HepG2 (cell line): ENCODE measurements at regions not wholly inside any gene's neighbourhood (a gene's known extent, or its start where the extent isn't known, plus 50 kb on each side); places are given as distances from the start of the nearest gene placed in this dataset.

ENCODE experiments used
- ATAC-seq: fragments of 200-7000 bp; cut with Tn5 transposase; 3 replicates; pipeline ENCODE4 v1.9.1; 2020; ENCODE audit warnings: mild to moderate bottlenecking, moderate library complexity
- BruUV-seq: library from RNA; stranded (reverse); fragments of 400-500 nt; replicated peaks from 2 replicates; lab custom pipeline; 2021; lab: Mats Ljungman, UMichigan
- CTCF ChIA-PET: fragments of 300-600 bp; formaldehyde crosslinking; extraction: SDS; loops from one replicate; lab custom pipeline; 2021; ENCODE audit warnings: low total read pairs, inconsistent platforms, low intra/inter-chr PET ratio; lab: Yijun Ruan, JAX
- POLR2A ChIA-PET: fragments of 350-600 bp; sonication (Branson Sonifier 250); formaldehyde crosslinking; loops from one replicate; lab custom pipeline; 2020; ENCODE audit warnings: antibody characterized with exemption, inconsistent platforms; lab: Yijun Ruan, JAX
- DNase-seq: peaks from one replicate; pipeline ENCODE4 v3.0.0-alpha.2; 2015; ENCODE audit warnings: low spot score
- FAIRE-seq: peaks from 3 replicates; lab custom pipeline; 2011; peaks lifted over from hg19 to GRCh38; lab: Jason Lieb, UNC
- H2AFZ ChIP-seq: one replicate; pipeline ENCODE4 v1.6.1; 2011; ENCODE audit warnings: low read length, inconsistent platforms
- H3K27ac ChIP-seq: fragments of 300-600 bp; 3 replicates; pipeline ENCODE4 v1.8.0; 2011; ENCODE audit warnings: mixed run types, mild to moderate bottlenecking, mixed read lengths, low read length, inconsistent platforms; ENCODE audit not compliant: insufficient read depth; ENCODE audit errors: extremely low read length
- H3K27me3 ChIP-seq, 2 experiments: fragments of 200-600 bp in 1 of 2; 2 replicates in 1 of 2; 3 replicates in 1 of 2; pipeline versions ENCODE4 v1.6.0 to v1.8.0; 2011; ENCODE audit warnings: low read length in 2 of 2, mild to moderate bottlenecking in 2 of 2, moderate library complexity in 2 of 2, inconsistent platforms in 1 of 2; ENCODE audit not compliant: insufficient read depth in 2 of 2, control insufficient read depth in 1 of 2
- H3K36me3 ChIP-seq, 2 experiments: fragments of 200-600 bp in 1 of 2; replicated peaks in 1 of 2; 2 replicates in 1 of 2; 3 replicates in 1 of 2; pipeline versions ENCODE4 v1.5.1 to v1.8.0; 2011; ENCODE audit warnings: low read length in 2 of 2, inconsistent platforms in 1 of 2; ENCODE audit not compliant: insufficient read depth in 2 of 2, control insufficient read depth in 1 of 2
- H3K4me1 ChIP-seq: 2 replicates; pipeline ENCODE4 v1.5.1; 2012; ENCODE audit warnings: low read length, inconsistent platforms; ENCODE audit not compliant: insufficient read depth
- H3K4me2 ChIP-seq: 2 replicates; pipeline ENCODE4 v1.6.0; 2011; ENCODE audit warnings: low read depth, low read length, inconsistent platforms
- H3K4me3 ChIP-seq, 3 experiments: fragments of 200-600 bp in 1 of 3; sonication (generic), shearing (Covaris generic) in 1 of 3; replicated peaks in 1 of 3; 2 replicates each; pipeline ENCODE4 v1.5.1; 2011 to 2016; ENCODE audit warnings: low read length in 3 of 3, inconsistent platforms in 2 of 3, low read depth in 2 of 3, mild to moderate bottlenecking in 2 of 3, control low read depth in 1 of 3, mixed read lengths in 1 of 3; ENCODE audit not compliant: insufficient read depth in 1 of 3
- H3K79me2 ChIP-seq: one replicate; pipeline ENCODE4 v1.6.1; 2011; ENCODE audit warnings: low read length, inconsistent platforms; ENCODE audit not compliant: insufficient read depth
- H3K9ac ChIP-seq: 2 replicates; pipeline ENCODE4 v1.6.0; 2011; ENCODE audit warnings: mild to moderate bottlenecking, low read depth, low read length, inconsistent platforms; ENCODE audit not compliant: insufficient read depth
- H3K9me3 ChIP-seq: 2 replicates; pipeline ENCODE4 v1.5.1; 2012; ENCODE audit warnings: mild to moderate bottlenecking, low read length
- H4K20me1 ChIP-seq: 2 replicates; pipeline ENCODE4 v1.6.0; 2011; ENCODE audit warnings: inconsistent platforms, mild to moderate bottlenecking, low read length, moderate library complexity; ENCODE audit not compliant: insufficient read depth
- AGO2 ChIP-seq: fragments of 200-400 bp; formaldehyde crosslinking; optimal IDR thresholded peaks from 2 replicates; pipeline ENCODE3; 2017; ENCODE audit warnings: mild to moderate bottlenecking, low read depth, low read length, moderate library complexity
- ATF2 ChIP-seq: sonication (generic); formaldehyde crosslinking; IDR thresholded peaks from 2 replicates; pipeline ENCODE4 v1.4.0; 2020; ENCODE audit warnings: missing genetic modification reagents
- FUBP1 ChIP-seq: sonication (generic); formaldehyde crosslinking; IDR thresholded peaks from 2 replicates; pipeline ENCODE4 v1.5.1; 2020; ENCODE audit warnings: missing genetic modification reagents, mild to moderate bottlenecking, borderline replicate concordance
- GABPA ChIP-seq, 2 experiments: IDR thresholded peaks; 2 replicates each; pipeline ENCODE4 v1.6.1; 2011 to 2016; ENCODE audit warnings: low read depth in 2 of 2, low read length in 1 of 2, missing biosample characterization in 1 of 2, missing genetic modification characterization in 1 of 2
- GZF1 ChIP-seq: sonication (generic); formaldehyde crosslinking; IDR thresholded peaks from 2 replicates; pipeline ENCODE4 v1.5.1; 2020; ENCODE audit warnings: mild to moderate bottlenecking, missing genetic modification reagents
- NFKBIZ ChIP-seq: IDR thresholded peaks from 2 replicates; pipeline ENCODE4 v1.6.1; 2018; ENCODE audit warnings: missing genetic modification reagents, missing compliant biosample characterization
- SYNCRIP ChIP-seq: fragments of 200-400 bp; formaldehyde crosslinking; IDR thresholded peaks from 2 replicates; pipeline ENCODE4 v1.6.1; 2018; ENCODE audit warnings: mild to moderate bottlenecking, low read depth, low read length; ENCODE audit not compliant: insufficient read depth
- TBP ChIP-seq: sonication (generic); formaldehyde crosslinking; IDR thresholded peaks from 2 replicates; pipeline ENCODE4 v1.5.0; 2020; ENCODE audit warnings: missing genetic modification reagents
- ZNF121 ChIP-seq: sonication (generic); formaldehyde crosslinking; IDR thresholded peaks from 2 replicates; pipeline ENCODE4 v1.5.0; 2020; ENCODE audit warnings: mild to moderate bottlenecking, missing genetic modification reagents
- ZNF460 ChIP-seq: sonication (generic); formaldehyde crosslinking; IDR thresholded peaks from 2 replicates; pipeline ENCODE4 v1.5.1; 2020; ENCODE audit warnings: missing genetic modification reagents, mild to moderate bottlenecking, borderline replicate concordance
- ZNF572 ChIP-seq: sonication (generic); formaldehyde crosslinking; IDR thresholded peaks from 2 replicates; pipeline ENCODE4 v1.5.1; 2020; ENCODE audit warnings: mild to moderate bottlenecking, missing genetic modification reagents
- ZNF616 ChIP-seq: sonication (generic); formaldehyde crosslinking; IDR thresholded peaks from 2 replicates; pipeline ENCODE4 v1.5.0; 2020; ENCODE audit warnings: low read depth, mild to moderate bottlenecking, missing genetic modification reagents
- WGBS: methylation state at CpG from one replicate; pipeline ENCODE4 v1.1.6; 2017; ENCODE audit warnings: low lambda C conversion rate; 5-methylcytosine and 5-hydroxymethylcytosine counted together
- in situ Hi-C: cut with HindIII; loops from 2 replicates; pipeline ENCODE4 v1.10.0; 2017; ENCODE audit warnings: low pct_unique_long_range_greater_than_20kb; ENCODE audit not compliant: extremely low pct_ligation_motif_present
- intact Hi-C: fragments of 100-400 bp; cut with micrococcal nuclease; formaldehyde crosslinking; loops from one replicate; pipeline ENCODE4 v1.10.0; 2022; ENCODE audit not compliant: unreplicated experiment
- TF ChIP-seq, protein P1 (sequence below): sonication (generic); formaldehyde crosslinking; IDR thresholded peaks from 2 replicates; pipeline ENCODE4 v1.4.0; 2020; ENCODE audit warnings: mild to moderate bottlenecking, missing genetic modification reagents

GRCh38 chr10:14383266-14383665 lies 52.5 kb upstream of the FRMD4A start:
- Histone ChIP-seq H4K20me1 (no peaks in the 10 kb centered on the region), H3K27ac (no peak overlapping the region)
- FAIRE-seq = no peak

More at GRCh38 chr10:14383266-14383665, 52.5 kb upstream of the FRMD4A start:
- ATAC-seq = no peak
- Histone ChIP-seq H3K79me2 (no peaks in the 10 kb centered on the region), H2AFZ (no peak overlapping the region), H3K36me3 (no peaks in the 10 kb centered on the region), H3K4me3 (no peak overlapping the region), H3K4me1 (no peaks in the 10 kb centered on the region), H3K27me3 (peaks cover 0 to 16% of the 10 kb centered on the region in 2 experiments; a peak in 2 of 5 replicates), H3K9ac (no peak overlapping the region), H3K9me3 (no peaks in the 10 kb centered on the region), H3K4me2 (no peak overlapping the region)
- TF ChIP-seq TBP (CRISPR knock-in tag) (no peak), FUBP1 (CRISPR knock-in tag) (no peak), AGO2 (no peak), GZF1 (CRISPR knock-in tag) (no peak), ZNF121 (CRISPR knock-in tag) (no peak), GABPA (IDR thresholded peaks at IDR 0.05; ENCODE audit: low read depth, low read length) (no peak), GABPA (CRISPR knock-in tag; IDR thresholded peaks at IDR 0.05; ENCODE audit: low read depth) (no peak), SYNCRIP (no peak), ATF2 (CRISPR knock-in tag) (no peak), ZNF460 (CRISPR knock-in tag) (no peak), NFKBIZ (CRISPR knock-in tag) (no peak), ZNF616 (no peak), ZNF572 (no peak)
- TF ChIP-seq, protein P1, sequence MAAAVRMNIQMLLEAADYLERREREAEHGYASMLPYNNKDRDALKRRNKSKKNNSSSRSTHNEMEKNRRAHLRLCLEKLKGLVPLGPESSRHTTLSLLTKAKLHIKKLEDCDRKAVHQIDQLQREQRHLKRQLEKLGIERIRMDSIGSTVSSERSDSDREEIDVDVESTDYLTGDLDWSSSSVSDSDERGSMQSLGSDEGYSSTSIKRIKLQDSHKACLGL (CRISPR knock-in tag) = no peak
- in situ Hi-C loops = no loop called here
- WGBS = 0% methylated on average over 2 of the region's 7 CpGs
- CTCF ChIA-PET = no interaction called here
- intact Hi-C loops = no loop called here
- BruUV-seq = no TSS peak
- POLR2A ChIA-PET = no interaction called here
- DNase-seq = no peak
